ENCODE measurements at regions not wholly inside any gene's neighbourhood (a gene's known extent, or its start where the extent isn't known, plus 50 kb on each side); places are given as distances from the start of the nearest gene placed in this dataset.

DNA sequence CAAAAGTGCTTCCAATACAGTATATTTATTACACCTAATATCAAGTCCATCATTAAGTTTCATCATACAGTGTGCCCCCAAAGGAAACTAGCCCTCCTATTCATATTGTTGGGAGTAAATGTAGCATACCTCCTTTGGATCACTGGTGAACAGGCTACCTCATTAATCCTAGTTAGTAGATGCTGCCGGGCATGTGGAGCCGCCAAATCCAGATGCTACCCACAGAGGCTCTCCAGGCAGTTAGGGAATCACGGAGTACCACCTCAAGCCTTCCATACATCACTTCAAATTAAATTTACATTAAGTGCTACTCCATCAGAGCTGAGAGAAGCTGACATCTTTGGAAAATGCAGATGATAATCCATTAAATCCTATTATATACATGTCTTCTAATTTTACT lies 121.7 kb upstream of the FOXD3 start:
- Histone ChIP-seq H4K20me1 (ENCODE audit: insufficient read depth, poor library complexity, severe bottlenecking) (no peaks in the 10 kb centered on the region), H3K4me1 (ENCODE audit: insufficient read depth) (no peaks in the 10 kb centered on the region), H3K9me3 (ENCODE audit: low read depth) (no peaks in the 10 kb centered on the region), H3K9me2 (replicated peaks; ENCODE audit: insufficient read depth) (no peaks in the 10 kb centered on the region), H3K79me2 (no peaks in the 10 kb centered on the region), H3K36me3 (replicated peaks; ENCODE audit: insufficient read depth, low read depth) (no peaks in the 10 kb centered on the region), H3K27me3 (peaks cover 23% of the 10 kb centered on the region), H3K4me2 (no peak overlapping the region), H3K27ac (no peak overlapping the region), H3K4me3 (no peak overlapping the region), H2AFZ (no peak overlapping the region)
- 49% methylated on average over 3 of the region's 3 CpGs for WGBS (ENCODE audit: low lambda C conversion rate, missing lambda C conversion rate)
- no peak for TF ChIP-seq EZH2phosphoT487 (IDR thresholded peaks at IDR 0.05; ENCODE audit: low read depth, severe bottlenecking, unreplicated experiment)
- TF ChIP-seq, protein P1, sequence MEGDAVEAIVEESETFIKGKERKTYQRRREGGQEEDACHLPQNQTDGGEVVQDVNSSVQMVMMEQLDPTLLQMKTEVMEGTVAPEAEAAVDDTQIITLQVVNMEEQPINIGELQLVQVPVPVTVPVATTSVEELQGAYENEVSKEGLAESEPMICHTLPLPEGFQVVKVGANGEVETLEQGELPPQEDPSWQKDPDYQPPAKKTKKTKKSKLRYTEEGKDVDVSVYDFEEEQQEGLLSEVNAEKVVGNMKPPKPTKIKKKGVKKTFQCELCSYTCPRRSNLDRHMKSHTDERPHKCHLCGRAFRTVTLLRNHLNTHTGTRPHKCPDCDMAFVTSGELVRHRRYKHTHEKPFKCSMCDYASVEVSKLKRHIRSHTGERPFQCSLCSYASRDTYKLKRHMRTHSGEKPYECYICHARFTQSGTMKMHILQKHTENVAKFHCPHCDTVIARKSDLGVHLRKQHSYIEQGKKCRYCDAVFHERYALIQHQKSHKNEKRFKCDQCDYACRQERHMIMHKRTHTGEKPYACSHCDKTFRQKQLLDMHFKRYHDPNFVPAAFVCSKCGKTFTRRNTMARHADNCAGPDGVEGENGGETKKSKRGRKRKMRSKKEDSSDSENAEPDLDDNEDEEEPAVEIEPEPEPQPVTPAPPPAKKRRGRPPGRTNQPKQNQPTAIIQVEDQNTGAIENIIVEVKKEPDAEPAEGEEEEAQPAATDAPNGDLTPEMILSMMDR (IDR thresholded peaks at IDR 0.05; ENCODE audit: poor library complexity), result no peak
- no peak for TF ChIP-seq EZH2 (IDR thresholded peaks at IDR 0.05; ENCODE audit: borderline replicate concordance)
- DNase-seq (ENCODE audit: low spot score), result no peak

DNA sequence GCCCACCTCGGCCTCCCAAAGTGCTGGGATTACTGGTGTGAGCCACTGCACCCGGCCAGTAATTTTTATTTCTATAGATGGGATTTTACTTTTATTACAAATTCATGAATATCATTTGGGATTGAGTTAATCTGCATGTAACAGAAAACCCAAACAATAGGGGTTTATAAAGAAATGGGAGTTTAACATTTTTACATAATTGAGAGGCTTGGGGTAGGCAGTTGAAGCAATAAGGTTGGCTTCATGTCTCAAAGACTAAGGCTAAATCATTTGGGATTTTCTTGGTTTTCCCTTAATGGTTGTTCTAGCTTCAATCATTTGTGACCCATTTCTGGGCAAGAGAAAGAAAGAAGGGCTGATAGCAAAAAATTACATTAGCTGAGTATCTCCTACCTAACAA lies 118.7 kb upstream of the FOXD3 start:
- Histone ChIP-seq H3K27me3 (peaks cover 23% of the 10 kb centered on the region), H3K4me2 (no peak overlapping the region), H4K20me1 (ENCODE audit: insufficient read depth, poor library complexity, severe bottlenecking) (no peaks in the 10 kb centered on the region), H3K36me3 (replicated peaks; ENCODE audit: insufficient read depth, low read depth) (no peaks in the 10 kb centered on the region), H3K4me1 (ENCODE audit: insufficient read depth) (no peaks in the 10 kb centered on the region), H2AFZ (no peak overlapping the region), H3K9me3 (ENCODE audit: low read depth) (no peaks in the 10 kb centered on the region), H3K27ac (no peak overlapping the region), H3K9me2 (replicated peaks; ENCODE audit: insufficient read depth) (no peaks in the 10 kb centered on the region), H3K4me3 (no peak overlapping the region), H3K79me2 (no peaks in the 10 kb centered on the region)
- no peak for DNase-seq (ENCODE audit: low spot score)
- WGBS (ENCODE audit: low lambda C conversion rate, missing lambda C conversion rate), result 94% methylated on average over 2 of the region's 2 CpGs
- TF ChIP-seq EZH2phosphoT487 (IDR thresholded peaks at IDR 0.05; ENCODE audit: low read depth, severe bottlenecking, unreplicated experiment) (no peak), EZH2 (IDR thresholded peaks at IDR 0.05; ENCODE audit: borderline replicate concordance) (no peak)
- TF ChIP-seq, protein P1 (IDR thresholded peaks at IDR 0.05; ENCODE audit: poor library complexity), result no peak

DNA sequence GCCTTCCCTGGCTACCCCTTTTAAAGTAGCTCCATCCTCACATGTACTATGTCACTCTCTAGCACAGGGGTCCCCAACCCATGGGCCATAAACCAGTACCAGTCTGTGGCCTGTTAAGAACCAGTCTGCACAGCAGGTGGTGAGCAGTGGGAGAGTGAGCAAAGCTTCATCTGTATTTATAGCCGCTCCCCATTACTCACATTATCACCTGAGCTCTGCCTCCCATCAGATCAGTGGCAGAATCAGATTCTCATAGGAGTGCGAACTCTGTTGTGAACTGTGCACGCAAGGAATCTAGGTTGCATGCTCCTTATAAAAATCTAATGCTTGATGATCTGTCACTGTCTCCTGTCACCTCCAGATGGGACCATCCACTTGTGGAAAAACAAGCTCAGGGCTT lies 116.6 kb upstream of the FOXD3 start:
- no peak for DNase-seq (ENCODE audit: low spot score)
- Histone ChIP-seq H2AFZ (no peak overlapping the region), H3K36me3 (replicated peaks; ENCODE audit: insufficient read depth, low read depth) (no peaks in the 10 kb centered on the region), H3K79me2 (no peaks in the 10 kb centered on the region), H3K4me3 (no peak overlapping the region), H3K4me1 (ENCODE audit: insufficient read depth) (no peaks in the 10 kb centered on the region), H4K20me1 (ENCODE audit: insufficient read depth, poor library complexity, severe bottlenecking) (no peaks in the 10 kb centered on the region), H3K4me2 (no peak overlapping the region), H3K27ac (no peak overlapping the region), H3K27me3 (peaks cover 11% of the 10 kb centered on the region), H3K9me2 (replicated peaks; ENCODE audit: insufficient read depth) (no peaks in the 10 kb centered on the region), H3K9me3 (ENCODE audit: low read depth) (no peaks in the 10 kb centered on the region)
- TF ChIP-seq EZH2phosphoT487 (IDR thresholded peaks at IDR 0.05; ENCODE audit: low read depth, severe bottlenecking, unreplicated experiment), result no peak
- TF ChIP-seq, protein P1 (IDR thresholded peaks at IDR 0.05; ENCODE audit: poor library complexity), result no peak
- no peak for TF ChIP-seq EZH2 (IDR thresholded peaks at IDR 0.05; ENCODE audit: borderline replicate concordance)
- 90% methylated on average over 3 of the region's 3 CpGs for WGBS (ENCODE audit: low lambda C conversion rate, missing lambda C conversion rate)

DNA sequence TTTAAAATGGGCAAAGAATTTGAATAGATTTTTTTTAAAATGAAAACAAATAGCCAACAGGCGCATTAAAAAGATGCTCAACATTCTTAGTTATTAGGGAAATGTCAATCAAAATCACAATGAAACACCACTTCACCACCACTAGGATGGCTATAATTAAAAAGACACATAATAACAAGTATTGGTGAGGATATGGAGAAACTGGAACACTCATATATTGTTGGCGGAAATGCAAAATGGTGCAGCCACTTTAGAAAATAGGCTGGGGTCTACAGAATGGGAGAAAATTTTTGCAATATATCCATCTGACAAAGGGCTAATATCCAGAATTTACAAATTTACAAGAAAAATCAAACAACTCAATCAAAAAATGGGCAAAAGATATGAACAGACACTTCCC lies 107.8 kb upstream of the FOXD3 start:
- no peaks in the 10 kb centered on the region for H3K4me1 ChIP-seq (ENCODE audit: insufficient read depth)
- H3K79me2 ChIP-seq, result no peaks in the 10 kb centered on the region
- H2AFZ ChIP-seq, result no peak overlapping the region
- WGBS (ENCODE audit: low lambda C conversion rate, missing lambda C conversion rate), result 100% methylated on average over 2 of the region's 2 CpGs
- no peak overlapping the region for H3K4me2 ChIP-seq
- no peaks in the 10 kb centered on the region for H3K9me3 ChIP-seq (ENCODE audit: low read depth)
- no peak overlapping the region for H3K4me3 ChIP-seq
- no peak for DNase-seq (ENCODE audit: low spot score)
- no peaks in the 10 kb centered on the region for H3K36me3 ChIP-seq (replicated peaks; ENCODE audit: insufficient read depth, low read depth)
- H3K9me2 ChIP-seq (replicated peaks; ENCODE audit: insufficient read depth), result no peaks in the 10 kb centered on the region
- no peaks in the 10 kb centered on the region for H4K20me1 ChIP-seq (ENCODE audit: insufficient read depth, poor library complexity, severe bottlenecking)
- no peak for TF ChIP-seq EZH2 (IDR thresholded peaks at IDR 0.05; ENCODE audit: borderline replicate concordance)
- no peak for TF ChIP-seq EZH2phosphoT487 (IDR thresholded peaks at IDR 0.05; ENCODE audit: low read depth, severe bottlenecking, unreplicated experiment)
- TF ChIP-seq, protein P1 (IDR thresholded peaks at IDR 0.05; ENCODE audit: poor library complexity), result no peak
- no peaks in the 10 kb centered on the region for H3K27me3 ChIP-seq
- H3K27ac ChIP-seq, result no peak overlapping the region
